ENCODE measurements at regions not wholly inside any gene's neighbourhood (a gene's known extent, or its start where the extent isn't known, plus 50 kb on each side); places are given as distances from the start of the nearest gene placed in this dataset.
A peak's percentile ranks its signal among the peaks of the same experiment; 100 is the strongest.

GRCh38 chr3:86774082-86774691 lies 216.8 kb downstream of the VGLL3 start:
- TF ChIP-seq CTCF (IDR thresholded peaks at IDR 0.05; ENCODE audit: insufficient read depth, low read length, poor library complexity, severe bottlenecking), result peak; percentile 48
- no peak for TF ChIP-seq EZH2phosphoT487 (conservative IDR thresholded peaks at IDR 0.05; ENCODE audit: low read length)
